GDM1 (cell line): ENCODE measurements at regions not wholly inside any gene's neighbourhood (a gene's known extent, or its start where the extent isn't known, plus 50 kb on each side); places are given as distances from the start of the nearest gene placed in this dataset.
"Not testable (repeated sequence)": the region's sequence is repeated elsewhere in the genome, so short reads cannot be mapped to it uniquely, and the experiment has no call there.

ENCODE experiments used
- DNase-seq: peaks from one replicate; lab custom pipeline; 2025; lab: John Stamatoyannopoulos, UW

GRCh38 chr12:27133022-27133590 lies 50.7 kb upstream of the C12orf71 start:
- DNase-seq = no peak

- no peak for DNase-seq
Observed at GRCh38 chr12:27140478-27140969, 58.1 kb upstream of the C12orf71 start.

- peak; percentile 61 for DNase-seq
Observed at GRCh38 chr12:27142101-27142721, 59.8 kb upstream of the C12orf71 start.

GRCh38 chr12:27143256-27144069 lies 61.1 kb upstream of the C12orf71 start:
- no peak for DNase-seq

GRCh38 chr12:27145725-27146124 lies 63.3 kb upstream of the C12orf71 start:
- not testable (repeated sequence) for DNase-seq

GRCh38 chr12:27148373-27148772 lies 66.0 kb upstream of the C12orf71 start:
- DNase-seq = no peak

- no peak for DNase-seq
Observed at GRCh38 chr12:27148791-27149190, 66.4 kb upstream of the C12orf71 start.

GRCh38 chr12:27151479-27151878 lies 69.1 kb upstream of the C12orf71 start:
- peak; percentile 58 for DNase-seq

- DNase-seq = no peak
Observed at GRCh38 chr12:27158297-27158696, 75.9 kb upstream of the C12orf71 start.

GRCh38 chr12:27161458-27162228 lies 79.3 kb upstream of the C12orf71 start:
- DNase-seq = no peak

GRCh38 chr12:27162229-27162537 lies 79.8 kb upstream of the C12orf71 start:
- no peak for DNase-seq

- DNase-seq = no peak
Observed at GRCh38 chr12:27163048-27163715, 80.8 kb upstream of the C12orf71 start.

GRCh38 chr12:27163894-27164293 lies 80.2 kb upstream of the STK38L start:
- DNase-seq = no peak

- DNase-seq = no peak
Observed at GRCh38 chr12:27164330-27165040, 79.6 kb upstream of the STK38L start.

- not testable (repeated sequence) for DNase-seq
Observed at GRCh38 chr12:27165958-27166357, 78.1 kb upstream of the STK38L start.

- not testable (repeated sequence) for DNase-seq
Observed at GRCh38 chr12:27171494-27171893, 72.6 kb upstream of the STK38L start.

- DNase-seq = no peak
Observed at GRCh38 chr12:27176765-27177164, 67.3 kb upstream of the STK38L start.

GRCh38 chr12:27177706-27178105 lies 66.4 kb upstream of the STK38L start:
- DNase-seq = no peak

GRCh38 chr12:27178255-27178654 lies 65.8 kb upstream of the STK38L start:
- DNase-seq = no peak

- DNase-seq = no peak
Observed at GRCh38 chr12:27178723-27179399, 65.2 kb upstream of the STK38L start.
